Activated effector memory CD4-positive, alpha-beta T cell treated with anti-CD3 and anti-CD28 coated beads, Interleukin-2, amount 50 U/mL, for 16 hours (primary cell): ENCODE measurements at regions not wholly inside any gene's neighbourhood (a gene's known extent, or its start where the extent isn't known, plus 50 kb on each side); places are given as distances from the start of the nearest gene placed in this dataset.

Experiments used
- DNase-seq: peaks from one replicate; pipeline ENCODE4 v3.0.0-alpha.2; 2020

DNA sequence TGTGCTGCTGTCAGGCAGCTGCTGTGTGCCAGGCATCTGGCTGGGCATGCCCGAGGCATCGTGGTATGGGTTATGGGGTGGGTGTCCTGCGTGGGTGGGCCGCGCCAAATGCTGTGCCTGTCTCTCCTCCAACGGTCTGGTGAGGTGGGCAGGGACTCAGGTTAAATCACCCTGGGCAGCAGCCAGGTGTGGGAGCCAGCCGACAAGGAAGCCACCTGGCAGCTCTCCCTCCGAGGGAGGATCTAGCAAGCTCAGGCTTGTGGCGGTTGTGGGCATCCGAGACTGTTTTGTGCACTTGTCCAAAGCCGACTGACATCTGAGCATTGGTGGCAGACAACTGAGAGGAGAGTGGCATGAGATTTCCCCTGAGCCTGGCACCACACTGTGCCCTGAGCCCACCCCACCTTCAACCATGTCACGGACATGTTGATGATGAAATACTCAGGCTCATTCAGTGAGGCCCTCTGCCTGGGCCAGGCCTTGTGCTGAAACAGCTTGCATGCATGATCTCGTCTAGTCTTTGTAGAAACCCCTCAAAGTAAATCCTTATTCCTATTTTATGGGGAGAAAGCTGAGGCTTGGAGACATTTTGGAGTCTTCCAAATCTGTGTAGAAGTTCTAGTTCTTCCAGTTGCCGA, 181.8 kb upstream of the MYL2 start:
- DNase-seq, result no peak

- DNase-seq, result no peak
Observed at GRCh38 chr12:111101003-111101402, 180.6 kb upstream of the MYL2 start.

DNA sequence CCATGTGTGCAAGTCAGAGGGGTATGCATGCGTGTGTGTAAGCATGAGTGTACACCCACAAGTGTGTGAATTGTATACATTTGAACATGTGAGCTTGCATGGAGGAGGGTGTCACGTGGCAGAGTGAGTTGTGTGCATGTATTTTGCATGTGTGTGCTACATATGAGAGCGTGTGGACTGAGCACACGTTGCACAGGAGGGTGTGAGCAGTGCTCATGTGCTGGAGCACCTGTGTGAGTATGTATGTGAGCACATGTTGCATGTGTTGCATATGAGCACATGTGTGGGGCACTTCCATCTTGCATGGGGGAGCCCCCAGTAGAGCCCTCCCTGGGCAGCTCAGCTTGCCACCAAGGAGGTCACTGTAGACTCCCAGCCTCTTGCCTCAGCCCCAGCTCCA, 180.2 kb upstream of the MYL2 start:
- no peak for DNase-seq

- no peak for DNase-seq
Observed at GRCh38 chr12:111100003-111100402, 179.6 kb upstream of the MYL2 start.

GRCh38 chr12:111099186-111099585, 178.8 kb upstream of the MYL2 start:
- no peak for DNase-seq

DNA sequence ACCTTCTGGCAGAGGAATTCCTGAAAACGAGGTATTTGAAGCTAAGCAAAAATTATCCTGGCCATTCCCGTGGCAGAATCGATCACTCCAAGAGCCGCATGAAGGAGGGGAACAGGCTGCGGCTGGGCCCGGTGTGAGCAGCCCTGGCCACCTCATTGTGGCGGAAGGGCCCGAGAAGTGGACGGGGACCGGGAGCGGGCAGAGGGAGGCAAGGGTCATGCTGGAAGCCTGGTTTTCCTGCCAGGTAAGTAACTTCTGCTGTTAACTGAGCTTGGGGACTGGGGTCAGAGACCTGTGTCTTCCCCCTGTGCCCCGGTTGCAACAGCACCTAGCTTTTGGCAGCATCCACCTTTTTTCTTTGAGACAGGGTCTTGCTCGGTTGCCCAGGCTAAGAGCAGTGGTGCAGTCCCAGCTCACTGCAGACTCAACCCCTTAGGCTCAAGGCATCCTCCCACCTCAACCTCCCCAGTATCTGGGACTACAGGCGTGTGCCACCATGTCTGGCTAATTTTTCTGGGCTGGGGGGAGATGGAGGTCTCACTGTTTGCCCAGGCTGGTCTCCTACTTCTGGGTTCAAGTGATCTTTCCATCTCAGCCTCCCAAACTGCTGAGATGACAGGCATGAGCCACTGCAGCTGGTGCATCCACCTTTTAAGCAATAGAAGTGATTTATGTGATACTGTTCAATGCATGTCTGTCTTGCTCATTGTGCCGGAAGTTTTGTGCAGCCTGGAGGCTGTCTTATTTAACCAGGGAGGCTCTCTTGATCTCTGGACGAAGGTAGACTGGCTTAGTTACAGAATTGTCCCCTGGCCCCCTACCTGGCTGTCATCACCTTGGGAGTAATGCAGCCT, 174.0 kb upstream of the MYL2 start:
- no peak for DNase-seq

GRCh38 chr12:111093428-111094142, 173.2 kb upstream of the MYL2 start:
- DNase-seq, result no peak

GRCh38 chr12:111091051-111091450, 170.7 kb upstream of the MYL2 start:
- DNase-seq, result no peak

DNA sequence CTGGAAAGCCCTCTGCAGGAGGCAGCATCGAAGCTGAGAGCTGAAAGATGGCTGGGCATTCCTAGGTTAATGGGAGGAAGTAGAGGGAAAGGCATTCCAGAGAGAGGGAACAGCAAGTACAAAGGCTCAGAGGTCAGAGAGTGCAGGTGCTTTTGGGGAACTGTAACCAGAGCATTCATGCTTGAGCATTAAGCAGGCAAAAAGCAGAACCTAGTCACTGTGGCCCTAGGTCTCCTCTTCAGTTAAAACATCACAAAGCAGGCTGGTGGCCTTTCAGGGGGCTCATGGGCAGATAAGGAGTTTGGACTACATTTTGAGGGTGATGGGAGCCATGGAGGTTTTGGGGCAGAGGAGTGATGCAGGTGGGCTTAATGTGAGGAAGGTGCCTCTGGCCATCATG, 169.2 kb upstream of the MYL2 start:
- DNase-seq, result no peak

DNA sequence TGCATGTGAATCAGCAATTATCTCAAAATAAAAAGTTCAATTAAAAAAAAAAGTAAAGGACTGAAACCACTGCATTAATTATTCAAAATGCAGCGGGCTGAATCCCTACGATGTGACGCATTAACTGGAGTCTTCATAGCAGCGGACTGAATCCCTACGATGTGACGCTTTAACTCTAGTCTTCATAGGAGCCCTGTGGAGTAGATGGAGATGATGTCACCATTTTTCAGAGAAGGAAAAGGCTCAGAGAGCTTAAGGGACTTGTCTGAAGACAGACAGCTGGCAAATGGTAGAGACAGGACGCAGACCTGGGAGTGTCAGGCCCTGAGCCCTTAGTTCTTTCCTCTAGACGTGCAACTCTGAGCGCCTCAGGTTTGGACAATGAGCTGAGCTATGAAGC, 168.0 kb upstream of the MYL2 start:
- DNase-seq, result no peak

DNA sequence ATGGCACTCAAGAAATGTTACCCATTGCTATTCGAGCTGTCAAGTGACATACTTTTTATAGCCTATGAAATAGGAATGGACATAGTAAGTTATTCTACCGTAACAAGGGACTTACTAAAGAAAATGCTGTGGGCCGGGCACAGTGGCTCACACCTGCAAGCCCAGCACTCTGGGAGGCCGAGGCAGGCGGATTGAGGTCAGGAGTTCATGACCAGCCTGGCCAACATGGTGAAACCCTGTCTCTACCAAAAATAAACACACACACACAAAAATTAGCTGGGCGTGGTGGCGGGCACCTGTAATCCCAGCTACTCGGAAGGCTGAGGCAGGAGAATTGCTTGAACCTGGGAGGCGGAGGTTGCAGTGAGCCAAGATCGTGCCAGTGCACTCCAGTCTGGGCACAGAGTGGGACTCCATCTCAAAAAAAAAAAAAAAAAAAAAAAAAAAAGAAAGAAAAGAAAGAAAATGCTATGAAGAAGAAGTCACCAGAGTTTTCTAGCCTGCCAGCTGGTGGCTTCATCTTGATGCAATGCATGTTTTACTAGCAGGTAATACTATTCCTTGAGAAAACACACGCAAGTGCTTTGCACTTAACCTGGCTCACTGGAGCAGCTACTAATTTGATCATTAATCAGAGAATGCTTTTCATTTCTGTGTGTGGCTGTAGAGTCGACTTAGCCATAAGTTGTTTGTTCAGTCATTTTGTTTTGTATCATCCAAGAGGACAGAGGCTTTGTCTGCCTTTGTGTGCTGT, 166.7 kb upstream of the MYL2 start:
- no peak for DNase-seq

- DNase-seq, result no peak
Observed at GRCh38 chr12:111085096-111085495, 164.7 kb upstream of the MYL2 start.

- DNase-seq, result no peak
Observed at GRCh38 chr12:111084605-111085004, 164.2 kb upstream of the MYL2 start.

DNA sequence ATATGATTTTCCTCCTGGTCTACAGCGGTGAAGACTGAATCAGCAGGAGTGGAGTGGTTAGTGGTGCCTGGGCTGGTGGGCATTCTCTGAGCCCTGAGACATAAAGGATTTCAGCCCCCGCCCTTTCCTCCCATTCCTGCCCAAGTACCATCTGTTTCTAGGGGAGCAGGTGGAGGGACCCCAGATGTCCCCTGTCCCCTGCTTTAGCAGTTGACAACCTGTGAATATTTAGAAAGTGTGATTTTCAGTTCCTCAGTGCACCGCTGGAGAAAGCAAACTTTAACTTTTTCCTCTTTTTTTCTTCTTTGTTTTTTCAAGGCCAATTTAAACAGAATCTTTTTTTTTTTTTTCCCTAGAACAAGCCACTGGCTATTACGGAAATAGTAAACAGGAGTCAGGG, 163.8 kb upstream of the MYL2 start:
- DNase-seq, result no peak

GRCh38 chr12:111081600-111081999, 161.2 kb upstream of the MYL2 start:
- DNase-seq, result no peak

GRCh38 chr12:111078731-111079130, 158.4 kb upstream of the MYL2 start:
- DNase-seq, result no peak

- DNase-seq, result no peak
Observed at GRCh38 chr12:111076611-111077451, 156.5 kb upstream of the MYL2 start.

GRCh38 chr12:111076199-111076598, 155.8 kb upstream of the MYL2 start:
- DNase-seq, result no peak

DNA sequence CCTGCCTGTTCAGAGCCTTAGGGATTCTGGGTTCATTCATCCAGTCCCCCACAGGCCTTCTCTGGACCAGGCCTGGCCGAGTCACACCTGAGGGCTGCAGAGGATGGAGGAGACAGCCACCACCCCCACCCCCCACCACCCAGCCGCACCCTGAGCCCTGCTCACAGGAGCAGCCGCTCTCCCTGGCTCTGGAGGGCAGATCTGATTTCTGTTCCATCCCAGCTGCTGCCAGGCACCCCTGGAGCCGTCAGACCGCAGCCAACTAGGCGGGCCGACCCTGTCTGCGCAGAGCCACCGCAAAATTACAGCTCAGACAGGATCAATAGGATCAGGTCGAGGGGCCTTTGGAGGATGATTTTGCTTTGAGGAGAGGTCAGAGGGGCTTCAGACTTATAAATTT, 154.6 kb upstream of the MYL2 start:
- DNase-seq, result no peak

- no peak for DNase-seq
Observed at GRCh38 chr12:111074559-111074958, 154.2 kb upstream of the MYL2 start.

GRCh38 chr12:111073370-111073769, 153.0 kb upstream of the MYL2 start:
- DNase-seq, result no peak

DNA sequence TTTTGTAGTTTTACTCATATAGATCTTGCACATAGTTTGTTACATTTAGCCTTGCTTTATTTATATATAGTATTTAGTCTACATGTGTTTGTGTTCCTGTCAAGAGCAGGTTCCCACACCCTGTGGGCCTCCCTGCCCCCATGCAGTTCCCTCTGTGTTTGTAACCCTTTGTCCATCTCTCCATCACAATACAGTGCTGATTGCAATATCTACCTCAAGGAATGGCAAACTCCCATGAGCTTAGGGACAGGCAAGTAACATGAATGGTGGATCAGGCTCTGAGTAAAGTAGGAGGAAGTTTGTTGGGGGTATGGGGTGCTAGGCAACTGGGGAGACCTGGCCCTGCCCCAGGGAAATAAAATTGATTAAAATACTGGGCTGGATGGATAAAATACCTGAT, 151.9 kb upstream of the MYL2 start:
- no peak for DNase-seq
